GM12864 (cell line): ENCODE measurements at regions not wholly inside any gene's neighbourhood (a gene's known extent, or its start where the extent isn't known, plus 50 kb on each side); places are given as distances from the start of the nearest gene placed in this dataset.
A peak's percentile ranks its signal among the peaks of the same experiment; 100 is the strongest.

Source experiments
- DNase-seq: peaks from one replicate; pipeline ENCODE4 v3.0.0-alpha.2; 2011; ENCODE audit warnings: low read depth
- H3K4me3 ChIP-seq: 2 replicates; pipeline ENCODE4 v1.5.1; 2011; ENCODE audit warnings: mild to moderate bottlenecking, low read depth, low read length, control low read depth
- CTCF ChIP-seq: IDR thresholded peaks from 2 replicates; pipeline ENCODE4 v1.5.1; 2011; ENCODE audit warnings: low read depth, mild to moderate bottlenecking, moderate library complexity, low read length, control low read depth, inconsistent platforms; ENCODE audit errors: missing control alignments

- no peak overlapping the region for H3K4me3 ChIP-seq
- no peak for DNase-seq
- TF ChIP-seq CTCF = no peak
Measured at GRCh38 chr5:8012131-8012977, 143.4 kb downstream of the MTRR start.

DNA sequence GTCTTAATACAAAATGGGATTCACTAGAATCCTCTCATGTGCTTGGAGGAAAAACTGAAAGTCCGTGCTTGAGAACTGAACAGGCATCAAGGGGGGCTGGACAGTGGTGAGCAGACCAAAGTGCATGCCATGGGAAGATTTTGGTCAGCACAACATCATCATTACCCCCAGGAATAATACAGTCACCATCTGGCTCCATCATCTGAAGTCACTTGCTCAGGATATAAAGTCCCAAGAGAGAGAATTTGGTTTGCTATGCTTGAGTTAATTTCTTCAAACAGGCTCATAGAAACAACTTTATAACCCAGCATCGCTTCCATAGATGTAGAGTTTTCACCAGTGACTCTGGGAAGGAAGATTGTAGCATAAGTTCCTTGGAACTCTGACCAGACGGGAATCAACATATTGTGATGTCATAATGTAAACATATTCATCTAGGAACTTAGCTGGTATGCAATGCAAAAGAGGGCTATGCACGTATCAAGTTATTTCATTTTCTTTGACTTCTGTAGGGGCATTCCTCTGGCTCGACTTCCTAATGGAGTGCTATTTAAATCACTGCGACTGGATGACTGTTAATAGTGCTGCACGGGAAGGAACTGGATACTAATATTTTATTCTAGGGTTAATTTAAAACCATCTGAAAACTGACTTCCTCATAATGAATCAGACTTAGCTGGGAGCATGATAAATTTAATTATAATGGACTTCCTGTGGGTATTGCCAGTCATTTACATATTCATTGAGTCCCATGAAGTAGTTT is 145.2 kb downstream of the MTRR start:
- TF ChIP-seq CTCF = no peak
- H3K4me3 ChIP-seq = no peak overlapping the region
- DNase-seq = no peak

GRCh38 chr5:8019719-8020218 is 150.8 kb downstream of the MTRR start:
- no peak for TF ChIP-seq CTCF
- peak; percentile 10 for DNase-seq
- H3K4me3 ChIP-seq = no peak overlapping the region

- no peak for TF ChIP-seq CTCF
- no peak overlapping the region for H3K4me3 ChIP-seq
- DNase-seq = no peak
Measured at GRCh38 chr5:8020861-8021514, 152.0 kb downstream of the MTRR start.

- TF ChIP-seq CTCF = no peak
- DNase-seq = no peak
- H3K4me3 ChIP-seq = no peak overlapping the region
Measured at GRCh38 chr5:8028243-8028642, 159.3 kb downstream of the MTRR start.

- no peak for DNase-seq
- no peak for TF ChIP-seq CTCF
- no peak overlapping the region for H3K4me3 ChIP-seq
Measured at GRCh38 chr5:8033261-8033660, 164.3 kb downstream of the MTRR start.
